Naive thymus-derived CD8-positive, alpha-beta T cell (primary cell): ENCODE measurements at regions not wholly inside any gene's neighbourhood (a gene's known extent, or its start where the extent isn't known, plus 50 kb on each side); places are given as distances from the start of the nearest gene placed in this dataset.

Experiments used
- ATAC-seq, 2 donors: fragments of 150-1000 bp; cut with Tn5 transposase in 1 of 2; sonication (Bioruptor Pico), chemical (Tn5 transposase) in 1 of 2; 1 replicate in 1 of 2; 2 replicates in 1 of 2; pipeline ENCODE4 v1.10.0; 2021; ENCODE audit warnings: mild to moderate bottlenecking in 2 of 2, moderate library complexity in 2 of 2
- POLR2A ChIA-PET: fragments of 350-600 bp; sonication (Branson Sonifier 250); formaldehyde crosslinking; loops from one replicate; lab custom pipeline; 2021; ENCODE audit warnings: antibody characterized with exemption; lab: Charles Lee
- DNase-seq, 10 donors: peaks; one replicate each; pipeline versions ENCODE4 v3.0.0 to v3.0.0-alpha.2; 2020 to 2022
- H3K27ac Mint-ChIP-seq, 10 donors: one replicate each; pipeline ENCODE4 v1.8.0; 2020 to 2022; ENCODE audit warnings: mild to moderate bottlenecking in 10 of 10, mixed read lengths in 10 of 10, moderate library complexity in 4 of 10, inconsistent platforms in 1 of 10
- H3K27me3 Mint-ChIP-seq, 5 donors: one replicate each; pipeline ENCODE4 v1.8.0; 2021 to 2022; ENCODE audit warnings: mixed read lengths in 5 of 5
- H3K36me3 Mint-ChIP-seq, 3 donors: one replicate each; pipeline ENCODE4 v1.8.0; 2020 to 2022; ENCODE audit warnings: mixed read lengths in 3 of 3, mild to moderate bottlenecking in 2 of 3, inconsistent platforms in 1 of 3
- H3K4me1 Mint-ChIP-seq, 4 donors: one replicate each; pipeline ENCODE4 v1.8.0; 2021 to 2022; ENCODE audit warnings: mixed read lengths in 4 of 4
- H3K4me3 Mint-ChIP-seq, 10 donors: one replicate each; pipeline ENCODE4 v1.8.0; 2020 to 2022; ENCODE audit warnings: mild to moderate bottlenecking in 10 of 10, mixed read lengths in 10 of 10, moderate library complexity in 6 of 10, inconsistent platforms in 1 of 10
- H3K9me3 Mint-ChIP-seq, 9 donors: one replicate each; pipeline ENCODE4 v1.8.0; 2020 to 2022; ENCODE audit warnings: mixed read lengths in 9 of 9, mild to moderate bottlenecking in 3 of 9, inconsistent platforms in 1 of 9, moderate library complexity in 1 of 9

DNA sequence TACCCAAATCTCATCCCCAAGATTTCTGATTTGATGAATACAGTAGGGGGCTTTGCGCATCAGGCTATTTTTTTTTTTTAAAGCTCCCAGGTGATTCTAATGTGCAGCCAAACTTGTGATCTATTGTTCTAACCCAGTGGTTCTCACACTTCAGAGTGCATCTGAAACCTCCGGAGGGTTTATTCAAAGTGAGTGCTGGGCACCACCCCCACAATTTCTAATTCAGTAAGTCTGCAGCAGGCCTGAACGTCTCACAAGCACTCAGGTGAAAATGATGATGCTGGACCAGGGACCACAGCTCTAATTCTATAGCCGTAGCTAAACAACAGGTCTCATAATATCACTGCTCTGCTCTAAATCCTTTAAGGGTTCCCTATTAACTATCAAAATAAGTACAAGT is 211.4 kb downstream of the FMR1NB start:
- no peaks in the 10 kb centered on the region for H3K27me3 Mint-ChIP-seq
- ATAC-seq (no peak), DNase-seq (no peak)
- no peaks in the 10 kb centered on the region for H3K36me3 Mint-ChIP-seq
- no peak overlapping the region for H3K4me3 Mint-ChIP-seq
- POLR2A ChIA-PET: no interaction called here
- H3K4me1 Mint-ChIP-seq: peaks cover 0 to 5% (median 2%) of the 10 kb centered on the region in 4 donors
- peak overlapping the region in 1 of 10 donors; percentile 24 for H3K27ac Mint-ChIP-seq
- H3K9me3 Mint-ChIP-seq: no peaks in the 10 kb centered on the region

DNA sequence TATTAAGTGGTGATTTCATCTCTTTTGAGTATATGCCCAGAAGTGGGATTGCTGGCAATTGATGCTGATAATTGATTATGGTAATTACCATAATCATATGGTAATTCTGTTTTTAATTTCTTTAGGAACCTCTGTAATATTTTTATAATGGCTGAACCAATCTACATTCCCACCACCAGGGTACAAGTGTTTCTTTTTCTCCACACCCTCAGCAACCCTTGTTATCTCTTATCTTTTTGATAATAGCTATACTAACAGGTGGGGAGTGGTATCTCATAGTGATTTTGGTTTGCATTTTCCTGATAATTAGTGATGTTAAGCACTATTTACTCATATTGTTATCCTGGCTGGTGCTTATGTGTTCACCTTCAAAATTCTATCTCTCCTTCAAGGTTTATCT is 212.6 kb downstream of the FMR1NB start:
- ATAC-seq: no peak
- H3K27ac Mint-ChIP-seq: no peak overlapping the region
- no peak overlapping the region for H3K4me3 Mint-ChIP-seq
- POLR2A ChIA-PET: no interaction called here
- no peak for DNase-seq
- H3K27me3 Mint-ChIP-seq: no peaks in the 10 kb centered on the region
- peaks cover 0 to 5% (median 2%) of the 10 kb centered on the region in 4 donors for H3K4me1 Mint-ChIP-seq
- H3K9me3 Mint-ChIP-seq: no peaks in the 10 kb centered on the region
- H3K36me3 Mint-ChIP-seq: no peaks in the 10 kb centered on the region

DNA sequence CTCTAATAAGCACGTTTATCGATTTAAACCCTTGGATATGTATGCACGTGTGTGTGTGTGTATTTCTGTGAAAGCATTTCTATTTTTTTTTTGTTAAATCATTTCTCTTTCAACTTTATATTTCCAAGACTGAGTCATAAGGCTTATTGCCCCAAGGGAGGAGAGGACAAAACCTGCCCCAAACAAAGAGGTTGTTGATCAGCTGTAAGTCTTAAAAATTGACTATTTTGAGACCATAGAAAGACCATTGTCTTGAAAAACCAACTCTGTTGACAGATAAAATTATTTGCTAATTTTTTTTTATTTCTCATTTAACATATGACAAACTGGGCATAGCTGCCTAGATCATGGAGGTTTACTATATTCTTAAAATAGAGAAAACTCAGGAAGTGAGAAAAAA is 222.4 kb downstream of the FMR1NB start:
- no peaks in the 10 kb centered on the region for H3K27me3 Mint-ChIP-seq
- peaks cover 0 to 10% (median 0%) of the 10 kb centered on the region in 9 donors for H3K9me3 Mint-ChIP-seq
- DNase-seq: no peak
- ATAC-seq: no peak
- H3K27ac Mint-ChIP-seq: no peak overlapping the region
- peaks cover 0 to 6% (median 3%) of the 10 kb centered on the region in 4 donors for H3K4me1 Mint-ChIP-seq
- no peak overlapping the region for H3K4me3 Mint-ChIP-seq
- POLR2A ChIA-PET: no interaction called here
- H3K36me3 Mint-ChIP-seq: peaks cover 0 to 9% (median 7%) of the 10 kb centered on the region in 3 donors

DNA sequence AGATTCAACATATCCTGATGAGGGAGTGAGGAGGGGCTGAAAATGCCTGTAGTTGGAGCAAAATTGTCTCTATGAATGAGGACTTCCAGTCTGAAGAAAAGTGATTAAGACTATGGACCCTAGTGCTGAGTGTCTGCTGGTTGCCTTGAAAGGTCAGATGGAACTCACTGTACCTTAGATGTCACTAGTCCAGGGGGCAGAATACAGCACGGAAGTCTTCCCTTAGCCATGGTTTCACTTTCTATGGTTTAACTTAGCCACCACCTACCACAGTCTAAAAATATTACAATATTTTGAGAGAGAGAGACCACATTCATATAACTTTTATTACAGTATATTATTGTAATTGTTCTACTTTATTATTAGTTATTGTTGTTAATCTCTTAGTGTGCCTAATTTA is 223.1 kb downstream of the FMR1NB start:
- peak overlapping the region in 1 of 10 donors; percentile 6 for H3K4me3 Mint-ChIP-seq

DNA sequence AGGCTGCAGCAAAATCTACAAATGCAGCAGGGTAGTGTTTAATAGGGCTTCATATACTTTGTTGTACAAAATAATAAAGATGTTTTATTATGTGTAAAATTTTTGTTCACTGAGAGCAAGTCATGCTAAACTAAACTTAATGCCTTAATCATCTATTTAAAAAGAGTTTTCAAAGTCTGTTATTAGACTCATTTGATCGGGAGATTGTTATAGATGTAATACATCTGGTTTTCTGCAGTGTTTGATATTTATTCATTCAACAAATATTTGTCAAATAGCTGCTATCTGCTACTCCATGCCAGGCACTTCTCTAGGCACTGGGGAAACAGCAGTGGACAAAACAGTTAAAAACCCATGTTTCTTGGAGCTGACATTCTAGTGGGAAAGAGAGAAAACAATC is 233.6 kb downstream of the FMR1NB start:
- ATAC-seq: no peak
- no peak overlapping the region for H3K27ac Mint-ChIP-seq
- no peak overlapping the region for H3K4me3 Mint-ChIP-seq
- POLR2A ChIA-PET: no interaction called here
- no peak for DNase-seq
- H3K27me3 Mint-ChIP-seq: no peaks in the 10 kb centered on the region
- peaks cover 0 to 7% (median 0%) of the 10 kb centered on the region in 4 donors for H3K4me1 Mint-ChIP-seq
- H3K36me3 Mint-ChIP-seq: peaks cover 0 to under 1% (median 0%) of the 10 kb centered on the region in 3 donors
- H3K9me3 Mint-ChIP-seq: peaks cover 0 to 4% (median 0%) of the 10 kb centered on the region in 9 donors

More for the DNA sequence above, 223.1 kb downstream of the FMR1NB start:
- ATAC-seq (no peak), DNase-seq (no peak)
- Mint-ChIP-seq H3K36me3 (peaks cover 0 to 10% (median 7%) of the 10 kb centered on the region in 3 donors), H3K9me3 (peaks cover 0 to 10% (median 0%) of the 10 kb centered on the region in 9 donors), H3K27me3 (no peaks in the 10 kb centered on the region), H3K27ac (no peak overlapping the region), H3K4me1 (peaks cover 0 to 6% (median 3%) of the 10 kb centered on the region in 4 donors)
- POLR2A ChIA-PET: no interaction called here

DNA sequence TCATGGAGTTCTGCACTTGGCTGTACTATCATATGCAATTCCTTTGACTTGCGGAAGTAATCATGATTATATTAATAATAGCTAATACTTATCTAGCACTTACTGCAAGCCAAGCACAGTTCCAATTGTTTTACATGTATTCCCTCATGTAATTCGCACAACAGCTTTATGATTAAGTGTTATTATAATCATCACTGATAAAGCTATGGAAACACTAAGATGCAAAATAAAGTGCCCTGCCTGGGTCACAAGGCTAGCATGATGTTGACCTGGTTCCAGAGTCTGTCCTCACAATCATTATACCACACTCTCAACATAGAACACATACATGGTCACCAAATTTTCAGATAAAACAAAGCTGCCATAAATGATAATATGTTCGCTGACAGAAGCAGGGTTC is 234.6 kb downstream of the FMR1NB start:
- H3K4me3 Mint-ChIP-seq: no peak overlapping the region

DNA sequence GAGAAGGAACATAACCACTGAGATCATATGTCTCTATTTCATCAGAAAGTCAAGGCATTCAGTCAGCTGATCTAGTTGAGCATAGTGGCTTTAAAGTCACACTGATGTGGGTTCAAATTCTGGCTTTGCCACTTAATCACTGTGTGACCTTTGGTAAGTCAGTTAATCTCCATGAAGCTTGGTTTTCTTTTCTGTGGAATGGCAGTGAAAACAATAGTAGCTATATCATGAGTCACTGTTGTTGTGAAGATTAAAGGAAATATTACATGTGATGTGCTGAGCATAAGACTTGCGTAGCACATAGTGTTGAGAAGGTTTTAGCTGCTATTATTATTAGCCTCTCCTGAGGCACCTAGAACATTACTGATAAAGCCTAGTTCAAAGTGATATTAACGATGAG is 242.2 kb downstream of the FMR1NB start:
- no peaks in the 10 kb centered on the region for H3K27me3 Mint-ChIP-seq
- POLR2A ChIA-PET: no interaction called here
- no peak overlapping the region for H3K27ac Mint-ChIP-seq
- DNase-seq (no peak), ATAC-seq (no peak)
- H3K9me3 Mint-ChIP-seq: peaks cover 0 to 8% (median 0%) of the 10 kb centered on the region in 9 donors
- peaks cover 0 to 5% (median 0%) of the 10 kb centered on the region in 3 donors for H3K36me3 Mint-ChIP-seq
- peaks cover 0 to 12% (median 2%) of the 10 kb centered on the region in 4 donors for H3K4me1 Mint-ChIP-seq
- H3K4me3 Mint-ChIP-seq: no peak overlapping the region

More for the DNA sequence above, 234.6 kb downstream of the FMR1NB start:
- no peak overlapping the region for H3K27ac Mint-ChIP-seq
- POLR2A ChIA-PET: no interaction called here
- H3K4me1 Mint-ChIP-seq: peaks cover 0 to 7% (median 0%) of the 10 kb centered on the region in 4 donors
- DNase-seq (no peak), ATAC-seq (no peak)
- no peaks in the 10 kb centered on the region for H3K27me3 Mint-ChIP-seq
- H3K9me3 Mint-ChIP-seq: no peaks in the 10 kb centered on the region
- H3K36me3 Mint-ChIP-seq: no peaks in the 10 kb centered on the region

DNA sequence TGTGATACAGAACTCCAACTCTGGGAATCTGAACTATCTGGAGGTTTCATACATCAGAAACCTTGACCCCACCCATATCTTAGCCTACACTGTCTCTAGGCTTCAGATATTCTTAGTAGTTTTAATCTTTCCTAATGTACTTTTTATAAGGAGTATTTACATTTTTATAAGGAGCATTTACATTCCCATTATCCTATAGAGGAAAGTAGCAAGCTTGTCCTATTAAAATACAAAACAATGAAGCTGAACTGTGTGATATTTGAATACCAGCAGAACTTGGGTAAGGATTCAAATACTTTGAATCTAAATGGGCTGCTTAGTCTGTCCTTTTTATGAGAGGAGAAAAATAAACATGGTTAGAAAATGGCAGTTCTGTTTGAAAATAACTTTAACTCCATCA is 247.4 kb downstream of the FMR1NB start:
- POLR2A ChIA-PET: no interaction called here
- Mint-ChIP-seq H3K9me3 (peaks cover 0 to 11% (median 0%) of the 10 kb centered on the region in 9 donors), H3K27ac (no peak overlapping the region), H3K4me3 (no peak overlapping the region), H3K36me3 (peaks cover 0 to 6% (median 0%) of the 10 kb centered on the region in 3 donors), H3K4me1 (peaks cover 0 to 9% (median 3%) of the 10 kb centered on the region in 4 donors), H3K27me3 (no peaks in the 10 kb centered on the region)
- ATAC-seq (no peak), DNase-seq (no peak)

DNA sequence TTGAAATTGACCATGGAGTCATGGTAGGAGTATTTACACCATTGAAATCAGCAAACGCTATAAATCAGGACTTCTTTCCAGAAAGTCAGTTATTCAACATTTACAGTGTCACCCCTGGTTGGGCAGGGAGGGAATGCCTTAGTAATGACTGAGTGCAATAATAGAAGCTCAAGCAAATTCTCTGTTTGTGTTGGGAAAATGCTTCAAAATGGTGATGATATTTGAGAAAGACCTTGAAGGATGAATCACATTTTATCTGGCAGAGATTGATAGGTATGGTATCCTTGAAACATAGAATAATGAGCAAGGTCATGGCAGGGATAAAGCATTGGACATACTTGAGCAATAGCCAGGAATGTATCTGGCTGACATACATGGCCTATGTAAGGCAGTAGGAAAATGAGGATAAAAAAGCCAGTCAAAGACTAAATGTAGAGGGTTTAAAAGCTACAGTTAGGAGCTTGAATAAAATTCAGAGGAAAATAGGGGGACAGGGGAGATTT is 248.7 kb downstream of the FMR1NB start:
- H3K36me3 Mint-ChIP-seq: peaks cover 0 to 6% (median 0%) of the 10 kb centered on the region in 3 donors
- no peak overlapping the region for H3K4me3 Mint-ChIP-seq
- no peak overlapping the region for H3K27ac Mint-ChIP-seq
- DNase-seq (no peak), ATAC-seq (no peak)
- H3K4me1 Mint-ChIP-seq: peaks cover 0 to 10% (median 3%) of the 10 kb centered on the region in 4 donors
- POLR2A ChIA-PET: no interaction called here
- H3K27me3 Mint-ChIP-seq: no peaks in the 10 kb centered on the region
- peaks cover 0 to 11% (median 0%) of the 10 kb centered on the region in 9 donors for H3K9me3 Mint-ChIP-seq

DNA sequence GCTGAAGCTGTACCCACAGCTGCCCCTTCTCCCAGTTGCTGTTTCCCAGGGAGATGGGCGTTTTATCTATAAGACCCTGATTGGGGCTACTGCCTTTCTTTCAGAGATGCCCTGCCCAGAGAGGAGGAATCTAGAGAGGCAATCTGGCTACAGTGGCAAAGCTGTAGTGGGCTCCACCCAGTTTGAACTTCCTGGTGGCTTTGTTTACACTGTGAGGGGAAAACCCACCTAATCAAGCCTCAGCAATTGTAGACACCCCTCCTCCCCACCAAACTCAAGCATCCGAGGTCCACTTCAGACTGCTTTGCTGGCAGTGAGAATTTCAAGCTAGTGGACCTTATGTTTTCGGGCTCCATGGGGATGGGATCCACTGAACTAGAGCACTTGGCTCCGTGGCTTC is 240.4 kb upstream of the AFF2 start:
- Mint-ChIP-seq H3K27me3 (no peaks in the 10 kb centered on the region), H3K9me3 (peaks cover 0 to 53% (median 24%) of the 10 kb centered on the region in 9 donors), H3K36me3 (peaks cover 2 to 34% (median 8%) of the 10 kb centered on the region in 3 donors), H3K4me3 (peak overlapping the region in 4 of 10 donors; percentile 7 to 27 (median 17)), H3K27ac (peak overlapping the region in 3 of 10 donors; percentile 19 to 71 (median 43)), H3K4me1 (peaks cover 3 to 14% (median 8%) of the 10 kb centered on the region in 4 donors)
- POLR2A ChIA-PET: interaction anchor here (0.9 to 1.0 kb wide), 2 partner anchors 9 to 10 kb away, joined by 3 read pairs; no protein-coding TSS in a partner anchor
- ATAC-seq (peak; percentile 40 to 42), DNase-seq (peak in 1 of 10 donors; percentile 13)

DNA sequence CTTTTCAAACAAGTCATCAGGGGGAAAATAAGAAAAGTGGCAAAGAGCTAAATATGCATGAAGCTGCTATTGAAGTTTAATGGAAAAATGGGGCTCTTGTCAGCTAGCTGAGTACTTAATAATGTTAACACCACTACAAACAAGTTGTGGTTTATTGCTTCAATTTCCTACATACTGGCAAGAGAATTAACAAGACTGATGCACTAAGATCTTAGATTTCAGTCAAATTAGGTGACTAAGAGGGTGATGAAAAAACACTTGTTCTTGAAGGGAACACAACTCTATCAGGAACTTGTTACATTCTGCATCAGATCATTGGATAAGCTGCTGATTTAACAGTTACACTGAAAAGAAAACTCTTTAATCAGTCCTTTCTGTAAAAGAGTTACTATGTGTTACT is 234.6 kb upstream of the AFF2 start:
- H3K4me1 Mint-ChIP-seq: peaks cover 0 to 18% (median 9%) of the 10 kb centered on the region in 4 donors
- ATAC-seq: no peak
- no peaks in the 10 kb centered on the region for H3K27me3 Mint-ChIP-seq
- peaks cover 0 to 24% (median 17%) of the 10 kb centered on the region in 9 donors for H3K9me3 Mint-ChIP-seq
- no peak for DNase-seq
- H3K4me3 Mint-ChIP-seq: no peak overlapping the region
- H3K36me3 Mint-ChIP-seq: peaks cover 2 to 24% (median 6%) of the 10 kb centered on the region in 3 donors
- no peak overlapping the region for H3K27ac Mint-ChIP-seq
- POLR2A ChIA-PET: no interaction called here

DNA sequence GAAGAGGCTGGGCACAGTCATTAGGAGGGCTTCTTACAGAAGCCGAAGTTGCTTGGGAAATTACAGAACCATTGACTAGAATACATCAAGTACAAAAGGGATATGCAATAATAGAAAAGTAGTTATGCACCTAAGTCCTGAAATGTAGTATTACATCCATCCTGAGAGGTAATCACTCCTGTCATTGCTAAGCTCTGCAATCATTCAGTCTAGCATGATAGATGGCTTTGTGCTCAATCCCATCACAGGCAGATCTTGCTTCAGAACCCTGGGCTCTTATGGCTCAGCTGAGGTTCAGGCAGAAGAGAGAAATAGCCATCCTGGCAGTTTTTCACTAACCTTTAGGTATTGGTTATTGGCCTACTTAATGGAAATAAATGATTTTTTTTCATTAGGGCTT is 231.7 kb upstream of the AFF2 start:
- POLR2A ChIA-PET: no interaction called here

DNA sequence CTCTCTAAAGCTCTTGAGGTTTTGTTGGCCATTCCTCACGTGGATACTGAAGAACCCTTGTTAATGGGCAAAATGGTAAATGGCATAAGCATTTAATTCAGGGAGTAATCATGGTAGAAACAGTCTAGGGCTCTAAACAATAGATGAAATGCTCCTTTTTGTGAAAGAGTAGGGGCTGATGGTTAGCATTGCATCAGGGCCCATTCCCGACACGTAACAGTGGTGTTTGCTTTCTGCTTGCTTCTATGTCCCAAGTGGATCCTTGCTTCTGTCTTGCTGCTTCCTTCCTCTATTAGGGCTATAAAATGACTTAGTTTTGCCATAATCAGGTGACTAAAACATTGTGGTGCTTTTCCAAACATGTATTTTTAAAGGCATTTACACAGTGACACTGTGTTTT is 230.9 kb upstream of the AFF2 start:
- H3K27me3 Mint-ChIP-seq: no peaks in the 10 kb centered on the region
- no peak for DNase-seq
- H3K27ac Mint-ChIP-seq: peak overlapping the region in 2 of 10 donors; percentile 68 to 82
- H3K4me1 Mint-ChIP-seq: peaks cover 0 to 24% (median 12%) of the 10 kb centered on the region in 4 donors
- POLR2A ChIA-PET: interaction anchor here (0.7 kb wide), 1 partner anchor 9 kb away, joined by 3 read pairs; no protein-coding TSS in a partner anchor
- ATAC-seq: no peak
- no peaks in the 10 kb centered on the region for H3K36me3 Mint-ChIP-seq
- H3K9me3 Mint-ChIP-seq: peaks cover 0 to 2% (median 0%) of the 10 kb centered on the region in 9 donors
- no peak overlapping the region for H3K4me3 Mint-ChIP-seq

More for the DNA sequence above, 231.7 kb upstream of the AFF2 start:
- H3K9me3 Mint-ChIP-seq: peaks cover 0 to 4% (median 0%) of the 10 kb centered on the region in 9 donors
- DNase-seq: no peak
- ATAC-seq: no peak
- peaks cover 0 to 24% (median 12%) of the 10 kb centered on the region in 4 donors for H3K4me1 Mint-ChIP-seq
- no peaks in the 10 kb centered on the region for H3K27me3 Mint-ChIP-seq
- no peak overlapping the region for H3K4me3 Mint-ChIP-seq
- H3K36me3 Mint-ChIP-seq: peaks cover 0 to 3% (median 0%) of the 10 kb centered on the region in 3 donors
- H3K27ac Mint-ChIP-seq: no peak overlapping the region
